ENCODE measurements at regions not wholly inside any gene's neighbourhood (a gene's known extent, or its start where the extent isn't known, plus 50 kb on each side); places are given as distances from the start of the nearest gene placed in this dataset.

GRCh38 chr1:209427811-209428210 is 155.7 kb upstream of the CAMK1G start:
- Histone ChIP-seq H3K4me3 (no peak overlapping the region), H2AFZ (no peak overlapping the region), H3K4me2 (ENCODE audit: unreplicated experiment) (no peak overlapping the region), H3K9me3 (ENCODE audit: low read depth) (no peaks in the 10 kb centered on the region), H3K36me3 (ENCODE audit: low read depth) (no peaks in the 10 kb centered on the region), H3K4me1 (ENCODE audit: insufficient read depth) (no peaks in the 10 kb centered on the region), H3K79me2 (ENCODE audit: insufficient read depth) (no peaks in the 10 kb centered on the region), H3K27me3 (replicated peaks; ENCODE audit: insufficient read depth) (no peaks in the 10 kb centered on the region), H3K27ac (no peak overlapping the region), H3K9ac (no peak overlapping the region), H3K9me2 (ENCODE audit: insufficient read depth) (no peaks in the 10 kb centered on the region), H4K20me1 (ENCODE audit: insufficient read depth) (no peaks in the 10 kb centered on the region), H3F3A (ENCODE audit: insufficient read depth) (no peaks in the 10 kb centered on the region)
- WGBS, 2 experiments (ENCODE audit: low coverage in 1 of 2, low lambda C conversion rate in 2 of 2, missing lambda C conversion rate in 2 of 2): 68 to 69% methylated on average over 6 to 9 of the region's 9 CpGs
- in situ Hi-C loops (cut with MboI): loop anchor here (25.0 kb wide), 1 partner anchor 216 kb away; no protein-coding TSS in a partner anchor
- no peak for TF ChIP-seq EZH2 (IDR thresholded peaks at IDR 0.05; ENCODE audit: insufficient read depth, poor library complexity, severe bottlenecking)
- no peak for TF ChIP-seq EZH2phosphoT487 (IDR thresholded peaks at IDR 0.05; ENCODE audit: insufficient read depth, low read depth)
- DNase-seq: no peak

- no peak for DNase-seq
- no peak overlapping the region for H3K4me3 ChIP-seq
- no peaks in the 10 kb centered on the region for H3K36me3 ChIP-seq (ENCODE audit: low read depth)
- H3K27ac ChIP-seq: no peak overlapping the region
- no peaks in the 10 kb centered on the region for H3K79me2 ChIP-seq (ENCODE audit: insufficient read depth)
- H2AFZ ChIP-seq: no peak overlapping the region
- H3K4me2 ChIP-seq (ENCODE audit: unreplicated experiment): no peak overlapping the region
- H3K9me3 ChIP-seq (ENCODE audit: low read depth): no peaks in the 10 kb centered on the region
- in situ Hi-C loops (cut with MboI): loop anchor here (25.0 kb wide), 1 partner anchor 216 kb away; no protein-coding TSS in a partner anchor
- H3K27me3 ChIP-seq (replicated peaks; ENCODE audit: insufficient read depth): no peaks in the 10 kb centered on the region
- no peaks in the 10 kb centered on the region for H4K20me1 ChIP-seq (ENCODE audit: insufficient read depth)
- TF ChIP-seq EZH2 (IDR thresholded peaks at IDR 0.05; ENCODE audit: insufficient read depth, poor library complexity, severe bottlenecking) (no peak), EZH2phosphoT487 (IDR thresholded peaks at IDR 0.05; ENCODE audit: insufficient read depth, low read depth) (no peak)
- peaks cover under 1% of the 10 kb centered on the region for H3K4me1 ChIP-seq (ENCODE audit: insufficient read depth)
- no peak overlapping the region for H3K9ac ChIP-seq
- WGBS, 2 experiments (ENCODE audit: low coverage in 1 of 2, low lambda C conversion rate in 2 of 2, missing lambda C conversion rate in 2 of 2): 84 to 89% methylated on average over 10 of the region's 10 CpGs
- H3F3A ChIP-seq (ENCODE audit: insufficient read depth): no peaks in the 10 kb centered on the region
- no peaks in the 10 kb centered on the region for H3K9me2 ChIP-seq (ENCODE audit: insufficient read depth)
These were observed 155.1 kb upstream of the CAMK1G start for GRCh38 chr1:209428241-209428921.

GRCh38 chr1:209429611-209430010 is 153.9 kb upstream of the CAMK1G start:
- Histone ChIP-seq H3K4me3 (no peak overlapping the region), H3K4me2 (ENCODE audit: unreplicated experiment) (no peak overlapping the region), H3K9me3 (ENCODE audit: low read depth) (no peaks in the 10 kb centered on the region), H3F3A (ENCODE audit: insufficient read depth) (no peaks in the 10 kb centered on the region), H3K79me2 (ENCODE audit: insufficient read depth) (no peaks in the 10 kb centered on the region), H3K27ac (no peak overlapping the region), H4K20me1 (ENCODE audit: insufficient read depth) (no peaks in the 10 kb centered on the region), H3K27me3 (replicated peaks; ENCODE audit: insufficient read depth) (no peaks in the 10 kb centered on the region), H3K4me1 (ENCODE audit: insufficient read depth) (peaks cover 12% of the 10 kb centered on the region), H2AFZ (no peak overlapping the region), H3K9me2 (ENCODE audit: insufficient read depth) (no peaks in the 10 kb centered on the region), H3K36me3 (ENCODE audit: low read depth) (no peaks in the 10 kb centered on the region), H3K9ac (no peak overlapping the region)
- TF ChIP-seq EZH2 (IDR thresholded peaks at IDR 0.05; ENCODE audit: insufficient read depth, poor library complexity, severe bottlenecking): no peak
- TF ChIP-seq EZH2phosphoT487 (IDR thresholded peaks at IDR 0.05; ENCODE audit: insufficient read depth, low read depth): no peak
- in situ Hi-C loops (cut with MboI): loop anchor here (25.0 kb wide), 1 partner anchor 217 kb away; no protein-coding TSS in a partner anchor
- no peak for DNase-seq

GRCh38 chr1:209430107-209430506 is 153.4 kb upstream of the CAMK1G start:
- Histone ChIP-seq H3K79me2 (ENCODE audit: insufficient read depth) (no peaks in the 10 kb centered on the region), H4K20me1 (ENCODE audit: insufficient read depth) (no peaks in the 10 kb centered on the region), H3K9ac (no peak overlapping the region), H3K4me2 (ENCODE audit: unreplicated experiment) (no peak overlapping the region), H2AFZ (no peak overlapping the region), H3K4me3 (no peak overlapping the region), H3K36me3 (ENCODE audit: low read depth) (no peaks in the 10 kb centered on the region), H3F3A (ENCODE audit: insufficient read depth) (no peaks in the 10 kb centered on the region), H3K9me2 (ENCODE audit: insufficient read depth) (no peaks in the 10 kb centered on the region), H3K27ac (no peak overlapping the region), H3K9me3 (ENCODE audit: low read depth) (no peaks in the 10 kb centered on the region), H3K27me3 (replicated peaks; ENCODE audit: insufficient read depth) (no peaks in the 10 kb centered on the region), H3K4me1 (ENCODE audit: insufficient read depth) (peaks cover 12% of the 10 kb centered on the region)
- DNase-seq: no peak
- in situ Hi-C loops (cut with MboI): loop anchor here (25.0 kb wide), 1 partner anchor 218 kb away; no protein-coding TSS in a partner anchor
- TF ChIP-seq EZH2phosphoT487 (IDR thresholded peaks at IDR 0.05; ENCODE audit: insufficient read depth, low read depth) (no peak), EZH2 (IDR thresholded peaks at IDR 0.05; ENCODE audit: insufficient read depth, poor library complexity, severe bottlenecking) (no peak)
- WGBS, 2 experiments (ENCODE audit: low coverage in 1 of 2, low lambda C conversion rate in 2 of 2, missing lambda C conversion rate in 2 of 2): 71 to 75% methylated on average over 3 of the region's 3 CpGs
